ENCODE measurements at regions not wholly inside any gene's neighbourhood (a gene's known extent, or its start where the extent isn't known, plus 50 kb on each side); places are given as distances from the start of the nearest gene placed in this dataset.

DNA sequence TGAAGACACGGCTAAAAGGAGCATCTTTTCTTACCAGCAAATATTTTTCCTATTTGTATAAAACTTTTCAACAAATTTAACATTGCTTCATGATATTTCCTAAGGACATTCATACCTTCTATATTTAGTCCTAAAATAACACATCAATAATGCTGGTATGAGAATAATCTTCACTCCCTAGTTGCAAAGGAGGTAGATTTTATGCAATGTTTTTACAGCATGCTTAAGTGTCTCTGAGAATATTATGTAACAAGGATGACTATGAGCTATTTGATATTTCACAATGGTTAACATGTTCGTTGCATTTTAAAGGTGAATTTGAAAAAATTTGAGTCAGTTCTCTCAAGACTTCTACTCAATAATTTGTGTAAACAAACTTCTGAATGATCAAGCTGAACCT is 506.7 kb downstream of the NUP35 start:
- TF ChIP-seq, protein P1, sequence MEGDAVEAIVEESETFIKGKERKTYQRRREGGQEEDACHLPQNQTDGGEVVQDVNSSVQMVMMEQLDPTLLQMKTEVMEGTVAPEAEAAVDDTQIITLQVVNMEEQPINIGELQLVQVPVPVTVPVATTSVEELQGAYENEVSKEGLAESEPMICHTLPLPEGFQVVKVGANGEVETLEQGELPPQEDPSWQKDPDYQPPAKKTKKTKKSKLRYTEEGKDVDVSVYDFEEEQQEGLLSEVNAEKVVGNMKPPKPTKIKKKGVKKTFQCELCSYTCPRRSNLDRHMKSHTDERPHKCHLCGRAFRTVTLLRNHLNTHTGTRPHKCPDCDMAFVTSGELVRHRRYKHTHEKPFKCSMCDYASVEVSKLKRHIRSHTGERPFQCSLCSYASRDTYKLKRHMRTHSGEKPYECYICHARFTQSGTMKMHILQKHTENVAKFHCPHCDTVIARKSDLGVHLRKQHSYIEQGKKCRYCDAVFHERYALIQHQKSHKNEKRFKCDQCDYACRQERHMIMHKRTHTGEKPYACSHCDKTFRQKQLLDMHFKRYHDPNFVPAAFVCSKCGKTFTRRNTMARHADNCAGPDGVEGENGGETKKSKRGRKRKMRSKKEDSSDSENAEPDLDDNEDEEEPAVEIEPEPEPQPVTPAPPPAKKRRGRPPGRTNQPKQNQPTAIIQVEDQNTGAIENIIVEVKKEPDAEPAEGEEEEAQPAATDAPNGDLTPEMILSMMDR (IDR thresholded peaks at IDR 0.05): no peak
- TF ChIP-seq POLR2AphosphoS5 (IDR thresholded peaks at IDR 0.05) (no peak), POLR2A (IDR thresholded peaks at IDR 0.05) (no peak)

Measured in suprapubic skin (tissue), 4 donors.